Memory B cell (primary cell): ENCODE measurements at regions not wholly inside any gene's neighbourhood (a gene's known extent, or its start where the extent isn't known, plus 50 kb on each side); places are given as distances from the start of the nearest gene placed in this dataset.

Experiments used
- ATAC-seq: fragments of 150-1000 bp; cut with Tn5 transposase; 2 replicates; pipeline ENCODE4 v1.10.0; 2021; ENCODE audit warnings: low read depth, mild to moderate bottlenecking, moderate library complexity
- DNase-seq, 2 donors: peaks; one replicate each; pipeline ENCODE4 v3.0.0; 2022; ENCODE audit warnings: low spot score in 2 of 2
- H3K27ac Mint-ChIP-seq: one replicate; pipeline ENCODE4 v1.8.0; 2022; ENCODE audit warnings: mild to moderate bottlenecking, moderate library complexity, mixed read lengths
- H3K27me3 Mint-ChIP-seq: one replicate; pipeline ENCODE4 v1.8.0; 2022; ENCODE audit warnings: mixed read lengths
- H3K36me3 Mint-ChIP-seq: one replicate; pipeline ENCODE4 v1.8.0; 2022; ENCODE audit warnings: mild to moderate bottlenecking, mixed read lengths
- H3K4me1 Mint-ChIP-seq: one replicate; pipeline ENCODE4 v1.8.0; 2022; ENCODE audit warnings: mixed read lengths
- H3K4me3 Mint-ChIP-seq: one replicate; pipeline ENCODE4 v1.8.0; 2022; ENCODE audit warnings: mild to moderate bottlenecking, moderate library complexity, mixed read lengths
- H3K9me3 Mint-ChIP-seq: one replicate; pipeline ENCODE4 v1.8.0; 2022; ENCODE audit warnings: mixed read lengths

DNA sequence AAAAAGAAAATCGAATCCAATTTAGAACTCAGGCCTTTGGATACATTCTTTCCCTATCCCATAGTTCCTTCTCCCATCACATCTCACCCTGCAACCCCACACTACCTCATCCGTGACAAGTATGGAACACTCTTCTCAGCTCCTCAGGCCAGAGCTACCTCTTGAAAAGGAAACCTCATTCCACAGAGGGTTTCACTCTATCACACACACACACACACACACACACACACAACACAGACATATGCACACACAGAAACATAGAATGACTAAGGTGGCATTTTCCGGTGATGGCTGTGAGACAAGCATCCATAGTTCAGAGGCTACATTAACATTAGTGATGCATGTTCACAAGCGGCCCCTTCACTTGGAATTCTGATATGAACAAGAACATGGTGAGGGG, 122.0 kb upstream of the HES1 start:
- DNase-seq (no peak), ATAC-seq (no peak)
- no peaks in the 10 kb centered on the region for H3K27me3 Mint-ChIP-seq
- H3K4me3 Mint-ChIP-seq: no peak overlapping the region
- H3K4me1 Mint-ChIP-seq: peaks cover 3% of the 10 kb centered on the region
- H3K9me3 Mint-ChIP-seq: no peaks in the 10 kb centered on the region
- H3K27ac Mint-ChIP-seq: no peak overlapping the region
- no peaks in the 10 kb centered on the region for H3K36me3 Mint-ChIP-seq

DNA sequence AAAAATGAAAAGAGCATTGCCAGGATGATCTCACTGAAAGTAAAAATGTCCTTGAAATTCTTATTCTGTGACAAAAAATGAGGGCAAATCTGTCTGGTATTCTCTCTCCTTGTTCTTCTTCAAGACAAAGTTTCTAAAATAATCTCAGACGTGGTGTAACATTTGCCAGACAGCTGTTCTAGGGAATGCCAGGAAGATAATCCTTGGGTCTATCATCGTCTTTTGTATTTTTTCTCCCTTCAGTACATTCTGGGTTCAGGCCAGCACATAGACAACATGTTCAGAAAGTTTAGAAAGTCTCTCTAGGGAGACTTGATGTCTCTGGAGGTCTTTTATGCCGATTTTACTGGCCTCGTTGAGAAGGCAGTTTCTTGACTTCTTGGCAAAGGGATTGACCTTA, 121.2 kb upstream of the HES1 start:
- Mint-ChIP-seq H3K4me3 (no peak overlapping the region), H3K4me1 (peaks cover 3% of the 10 kb centered on the region), H3K36me3 (no peaks in the 10 kb centered on the region), H3K27me3 (no peaks in the 10 kb centered on the region), H3K27ac (no peak overlapping the region), H3K9me3 (no peaks in the 10 kb centered on the region)
- ATAC-seq (no peak), DNase-seq (no peak)

DNA sequence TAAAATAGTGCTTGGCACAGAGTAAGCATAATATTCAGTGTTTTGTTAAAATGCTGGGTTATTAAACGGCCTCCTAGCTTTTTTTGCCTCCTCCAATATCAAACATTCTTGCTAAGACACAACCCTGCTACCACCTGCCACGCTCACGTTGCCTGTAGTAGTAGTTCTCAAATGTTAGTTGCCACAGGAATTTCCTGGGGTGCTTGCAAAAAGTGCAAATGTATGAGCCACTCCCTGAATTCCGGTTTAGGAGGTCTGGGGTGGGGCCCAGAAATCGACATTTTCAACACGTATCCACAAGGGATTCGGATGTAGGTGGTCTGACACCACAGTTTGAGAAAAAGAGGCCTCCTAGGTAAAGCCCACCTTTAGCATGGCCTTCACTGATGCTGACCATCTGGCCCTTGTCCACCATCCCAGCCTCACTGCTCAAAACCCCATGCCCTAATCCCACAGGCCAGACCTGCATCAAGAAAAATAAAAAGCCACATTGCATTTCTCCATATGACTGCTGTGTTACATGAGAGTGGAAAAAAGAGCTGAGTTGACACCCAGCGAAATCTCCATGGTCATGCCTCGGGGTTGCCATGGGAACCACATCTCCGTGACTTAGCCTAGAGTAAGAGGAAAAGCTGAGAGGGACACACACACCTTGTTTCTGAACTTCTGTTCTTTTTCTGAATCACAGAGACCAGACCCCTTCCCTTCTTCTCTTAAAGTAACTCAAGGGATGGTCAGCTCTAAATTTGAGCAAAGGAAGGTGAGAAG, 116.4 kb upstream of the HES1 start:
- Mint-ChIP-seq H3K36me3 (no peaks in the 10 kb centered on the region), H3K27ac (no peak overlapping the region), H3K9me3 (no peaks in the 10 kb centered on the region), H3K4me3 (no peak overlapping the region), H3K27me3 (peaks cover 3% of the 10 kb centered on the region), H3K4me1 (peaks cover 6% of the 10 kb centered on the region)
- ATAC-seq (no peak), DNase-seq (no peak)

DNA sequence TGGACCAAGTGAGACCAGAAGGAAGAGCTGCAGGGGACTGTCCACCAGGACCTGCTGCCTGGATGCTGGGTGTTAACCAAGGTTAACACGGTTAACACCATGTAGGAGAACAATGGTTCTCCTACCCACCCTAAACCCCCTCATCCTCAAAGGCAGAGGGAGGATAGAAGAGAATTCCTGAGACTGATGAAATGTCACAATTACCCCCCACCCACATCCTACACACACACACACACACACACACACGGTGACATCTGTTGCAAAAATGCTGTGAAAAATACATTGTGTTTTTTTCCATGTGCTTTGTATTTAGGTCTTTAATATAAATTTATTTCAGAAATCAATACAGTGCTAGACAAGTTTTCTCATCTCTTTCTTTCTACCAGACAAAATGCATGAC, 113.9 kb upstream of the HES1 start:
- no peak for DNase-seq
- Mint-ChIP-seq H3K36me3 (no peaks in the 10 kb centered on the region), H3K27me3 (peaks cover 8% of the 10 kb centered on the region), H3K4me1 (peaks cover 9% of the 10 kb centered on the region), H3K4me3 (no peak overlapping the region), H3K9me3 (no peaks in the 10 kb centered on the region), H3K27ac (no peak overlapping the region)
- ATAC-seq: no peak

DNA sequence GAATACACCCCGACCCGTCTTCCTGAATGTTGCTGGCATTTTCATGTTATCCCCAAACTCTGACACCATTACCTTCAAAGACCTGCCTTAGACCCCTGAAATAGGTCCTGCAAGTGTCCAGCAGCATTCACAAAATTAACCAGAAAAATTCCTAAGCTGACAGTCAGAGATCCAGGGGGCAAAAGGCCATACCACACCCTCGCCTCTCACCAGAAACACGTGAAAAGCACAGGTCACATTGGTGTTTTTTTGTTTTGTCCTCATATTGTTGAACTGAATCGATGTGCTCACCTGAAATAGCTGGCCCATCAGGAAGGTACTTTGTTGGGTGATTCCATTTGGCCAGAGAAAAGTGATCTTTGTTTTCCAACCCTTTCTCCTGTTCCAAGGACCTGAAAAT, 113.1 kb upstream of the HES1 start:
- Mint-ChIP-seq H3K4me1 (peaks cover 9% of the 10 kb centered on the region), H3K9me3 (no peaks in the 10 kb centered on the region), H3K4me3 (no peak overlapping the region), H3K36me3 (no peaks in the 10 kb centered on the region), H3K27ac (no peak overlapping the region), H3K27me3 (peaks cover 8% of the 10 kb centered on the region)
- no peak for ATAC-seq
- no peak for DNase-seq

DNA sequence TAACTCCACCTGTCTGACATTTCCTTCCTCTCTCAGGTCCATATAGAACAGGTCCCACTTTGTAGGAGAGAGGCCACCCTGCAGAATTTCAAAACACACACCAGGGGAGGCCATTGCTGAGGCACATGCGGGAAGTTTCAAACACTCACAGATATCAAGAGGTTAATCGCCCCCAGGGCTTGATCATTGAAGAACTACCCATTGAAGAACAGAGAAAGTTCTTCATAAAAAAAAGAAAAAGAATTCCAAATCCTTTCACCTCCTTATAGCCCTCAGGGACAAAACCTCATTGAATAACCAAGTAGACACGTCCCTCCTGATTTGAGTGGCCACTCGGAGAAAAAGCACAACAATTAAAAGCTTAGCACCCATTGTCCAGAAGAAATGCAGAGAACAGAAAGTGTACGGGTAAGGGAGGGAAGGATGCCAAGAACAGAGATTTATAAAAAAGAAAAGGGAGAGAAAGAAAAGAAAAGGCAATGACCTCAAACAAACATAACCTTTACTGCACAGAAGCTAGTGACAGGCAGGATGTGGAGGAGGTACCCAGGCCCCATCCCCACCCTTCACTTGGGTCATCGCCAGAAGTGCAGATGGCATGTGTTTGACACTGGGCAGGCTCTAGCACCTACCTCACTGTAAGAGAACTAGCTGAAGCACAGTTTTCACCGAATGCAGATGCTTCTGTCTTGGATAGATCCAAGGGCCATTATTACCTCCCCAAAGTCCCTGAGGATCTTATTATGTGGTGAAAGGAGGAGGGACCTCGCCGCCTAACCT, 112.3 kb upstream of the HES1 start:
- Mint-ChIP-seq H3K36me3 (no peaks in the 10 kb centered on the region), H3K27ac (peak overlapping the region; percentile 15), H3K27me3 (peaks cover 8% of the 10 kb centered on the region), H3K4me3 (no peak overlapping the region), H3K4me1 (peaks cover 12% of the 10 kb centered on the region), H3K9me3 (no peaks in the 10 kb centered on the region)
- DNase-seq: no peak
- no peak for ATAC-seq

DNA sequence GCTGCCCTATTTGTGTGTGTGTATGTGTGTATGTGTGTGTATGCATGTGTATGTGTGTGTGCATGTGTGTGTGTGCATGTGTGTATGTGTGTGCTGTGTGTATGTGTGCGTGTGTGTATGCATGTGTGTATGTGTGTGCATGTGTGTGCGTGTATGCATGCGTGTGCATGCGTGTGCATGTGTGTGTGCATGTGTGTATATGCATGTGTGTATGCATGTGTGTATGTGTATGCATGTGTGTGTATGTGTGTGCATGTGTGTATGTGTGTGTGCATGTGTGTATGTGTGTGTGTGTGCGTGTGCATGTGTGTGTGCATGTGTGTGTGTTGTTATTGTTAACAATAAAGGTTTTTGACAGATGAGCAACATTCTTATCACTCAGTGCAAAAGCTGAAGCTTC, 110.8 kb upstream of the HES1 start:
- DNase-seq (no peak), ATAC-seq (no peak)
- Mint-ChIP-seq H3K36me3 (no peaks in the 10 kb centered on the region), H3K4me3 (no peak overlapping the region), H3K27me3 (peaks cover 8% of the 10 kb centered on the region), H3K4me1 (peaks cover 17% of the 10 kb centered on the region), H3K9me3 (no peaks in the 10 kb centered on the region), H3K27ac (no peak overlapping the region)

DNA sequence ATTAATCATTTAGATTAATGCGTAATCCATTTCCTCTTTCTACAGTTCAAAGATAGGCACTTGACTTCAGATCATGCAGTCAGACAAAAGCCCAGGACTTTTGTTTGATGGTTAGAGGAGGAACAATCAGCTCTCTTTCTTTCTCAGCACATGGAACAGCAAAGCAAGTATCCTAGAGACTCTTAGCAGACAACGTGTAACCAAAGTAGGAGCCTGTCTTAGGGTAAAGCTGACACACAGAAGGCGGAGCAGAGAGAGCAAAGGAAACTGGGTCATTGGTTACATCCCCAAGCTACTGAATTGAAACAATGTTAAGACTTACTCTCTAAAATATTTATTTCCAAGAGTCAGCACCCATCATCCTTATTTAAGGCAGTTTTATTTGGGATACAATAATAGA, 110.0 kb upstream of the HES1 start:
- H3K4me1 Mint-ChIP-seq: peaks cover 17% of the 10 kb centered on the region
- no peak overlapping the region for H3K4me3 Mint-ChIP-seq
- ATAC-seq: no peak
- no peaks in the 10 kb centered on the region for H3K36me3 Mint-ChIP-seq
- H3K27me3 Mint-ChIP-seq: peaks cover 7% of the 10 kb centered on the region
- H3K27ac Mint-ChIP-seq: no peak overlapping the region
- no peak for DNase-seq
- H3K9me3 Mint-ChIP-seq: no peaks in the 10 kb centered on the region

DNA sequence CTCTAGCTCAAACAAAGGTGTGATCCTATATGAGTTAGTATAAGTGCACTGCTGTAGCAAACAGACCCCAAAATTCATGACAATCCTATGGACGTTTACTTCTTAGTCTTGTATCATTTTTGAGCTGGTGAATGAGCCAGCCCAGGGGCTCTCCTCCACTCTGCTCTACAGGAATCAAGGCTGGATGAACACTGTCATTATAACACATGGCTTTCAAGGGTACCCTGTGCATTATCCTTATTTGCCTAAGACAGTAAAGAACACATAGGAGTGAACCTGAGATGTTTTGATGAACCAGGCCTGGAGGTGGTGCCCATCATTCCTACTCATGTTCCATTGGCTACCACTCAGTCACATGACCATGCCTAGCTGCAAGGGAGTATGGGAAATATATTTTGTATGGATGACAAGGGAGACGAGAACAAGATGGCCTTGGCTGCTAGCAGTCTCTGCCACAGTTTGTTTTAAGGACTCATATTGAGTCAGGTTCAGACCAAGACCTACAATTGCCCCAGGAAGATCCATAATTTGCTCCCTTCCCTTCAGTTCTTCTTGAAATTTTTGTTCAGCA, 107.4 kb upstream of the HES1 start:
- ATAC-seq (peak; percentile 65), DNase-seq (no peak)
- Mint-ChIP-seq H3K4me3 (no peak overlapping the region), H3K36me3 (no peaks in the 10 kb centered on the region), H3K4me1 (peaks cover 30% of the 10 kb centered on the region), H3K9me3 (no peaks in the 10 kb centered on the region), H3K27ac (no peak overlapping the region), H3K27me3 (peaks cover 5% of the 10 kb centered on the region)

DNA sequence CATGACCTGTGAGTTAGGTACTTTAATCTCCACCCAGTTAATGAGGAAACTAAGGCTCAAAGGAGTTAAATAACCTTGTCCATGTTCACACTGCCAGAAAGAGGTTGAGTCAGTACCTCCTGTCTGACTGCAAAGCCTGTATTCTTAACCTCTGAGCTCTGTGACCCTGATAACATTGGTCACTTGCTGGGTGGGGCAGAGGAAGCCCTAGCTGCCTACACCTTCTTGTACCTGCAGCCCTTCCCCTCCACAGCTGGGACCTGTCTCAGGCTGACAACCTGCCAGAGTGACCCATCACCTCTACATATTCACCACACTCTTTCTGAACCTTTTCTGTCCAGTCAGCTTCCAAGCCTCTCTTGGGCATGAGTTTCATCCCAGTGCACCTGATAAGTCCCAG, 106.1 kb upstream of the HES1 start:
- Mint-ChIP-seq H3K9me3 (no peaks in the 10 kb centered on the region), H3K4me3 (no peak overlapping the region), H3K27me3 (peaks cover 5% of the 10 kb centered on the region), H3K27ac (no peak overlapping the region), H3K36me3 (no peaks in the 10 kb centered on the region), H3K4me1 (peaks cover 40% of the 10 kb centered on the region)
- DNase-seq (no peak), ATAC-seq (no peak)

DNA sequence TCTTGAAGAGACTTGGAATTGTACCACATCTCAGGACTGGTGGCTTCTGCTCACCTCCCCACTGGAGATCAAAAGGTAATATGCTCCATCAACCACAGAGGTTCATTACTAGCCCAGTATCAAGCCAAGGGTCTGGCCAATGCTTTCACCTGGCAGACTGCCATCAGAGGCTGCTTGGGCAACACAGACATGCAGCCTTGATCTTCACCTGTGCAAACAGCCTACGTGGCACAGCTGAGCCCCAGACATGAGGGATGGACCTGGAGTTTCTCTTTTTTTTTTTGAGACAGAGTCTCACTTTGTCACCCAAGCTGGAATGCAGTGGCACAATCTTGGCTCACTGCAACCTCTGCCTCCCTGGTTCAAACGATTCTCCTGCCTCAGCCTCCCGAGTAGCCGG, 105.6 kb upstream of the HES1 start:
- no peaks in the 10 kb centered on the region for H3K9me3 Mint-ChIP-seq
- peaks cover 2% of the 10 kb centered on the region for H3K27me3 Mint-ChIP-seq
- H3K27ac Mint-ChIP-seq: no peak overlapping the region
- H3K4me1 Mint-ChIP-seq: peaks cover 38% of the 10 kb centered on the region
- H3K4me3 Mint-ChIP-seq: no peak overlapping the region
- H3K36me3 Mint-ChIP-seq: no peaks in the 10 kb centered on the region
- ATAC-seq (no peak), DNase-seq (no peak)

DNA sequence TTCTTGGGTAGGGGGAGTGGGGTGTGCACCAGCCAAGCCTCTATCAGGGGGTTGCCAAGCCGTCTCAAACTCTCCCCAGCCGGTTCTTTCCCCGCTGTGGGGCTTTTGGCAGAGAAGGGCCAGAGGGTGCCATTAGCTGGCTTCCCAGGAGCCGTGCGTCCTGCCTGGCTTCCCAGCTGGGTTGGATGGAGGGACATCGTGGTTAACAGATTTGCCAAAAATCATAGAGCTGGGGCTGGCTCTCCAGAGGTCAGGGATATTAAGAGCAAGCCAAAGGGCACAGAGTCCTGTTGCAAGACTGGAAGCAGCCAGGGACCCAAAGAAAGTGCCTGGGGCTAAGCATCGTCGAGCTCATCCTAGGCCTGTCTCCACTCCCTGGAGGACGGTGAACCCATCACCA, 104.6 kb upstream of the HES1 start:
- no peak for ATAC-seq
- no peaks in the 10 kb centered on the region for H3K9me3 Mint-ChIP-seq
- H3K4me3 Mint-ChIP-seq: no peak overlapping the region
- peaks cover under 1% of the 10 kb centered on the region for H3K27me3 Mint-ChIP-seq
- H3K27ac Mint-ChIP-seq: no peak overlapping the region
- DNase-seq: no peak
- H3K4me1 Mint-ChIP-seq: peaks cover 46% of the 10 kb centered on the region
- no peaks in the 10 kb centered on the region for H3K36me3 Mint-ChIP-seq

DNA sequence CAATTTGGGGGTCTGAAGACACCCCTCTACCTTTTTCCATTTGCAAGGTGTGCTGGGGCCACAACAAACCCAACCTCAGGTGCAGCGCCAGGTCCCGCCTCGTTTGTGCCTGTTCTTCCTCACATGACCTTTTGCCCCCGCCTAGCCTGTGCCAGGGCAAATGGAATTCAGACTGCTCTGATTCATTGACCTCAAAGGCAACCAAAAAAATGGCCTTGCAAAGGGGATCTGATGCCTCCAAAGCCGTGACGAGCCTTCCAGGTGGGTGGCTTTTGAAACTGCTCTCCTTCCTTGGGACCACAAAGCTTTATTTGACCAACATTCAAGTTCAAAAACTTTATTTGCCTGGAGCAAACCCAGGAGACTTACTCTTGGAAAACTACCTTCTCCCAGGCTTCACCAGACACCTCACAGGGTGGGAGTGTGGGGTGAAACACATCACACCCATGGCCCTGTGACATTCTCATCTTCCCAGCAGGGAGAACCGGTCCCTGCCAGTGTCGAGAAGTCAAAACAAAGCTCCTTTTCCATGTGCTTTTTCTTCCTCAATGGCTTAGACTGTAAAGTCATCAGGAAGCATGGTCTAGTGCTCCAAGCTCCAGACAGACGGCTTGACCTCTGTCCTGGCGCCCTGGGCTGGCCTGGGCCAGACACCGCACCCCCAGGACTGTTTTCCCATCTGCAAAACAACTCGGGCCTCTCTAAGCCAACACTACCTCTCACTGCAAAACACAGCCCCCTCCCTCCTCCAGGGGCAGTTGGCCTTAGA, 103.9 kb upstream of the HES1 start:
- DNase-seq: no peak
- ATAC-seq: no peak
- Mint-ChIP-seq H3K36me3 (no peaks in the 10 kb centered on the region), H3K27me3 (no peaks in the 10 kb centered on the region), H3K27ac (no peak overlapping the region), H3K9me3 (no peaks in the 10 kb centered on the region), H3K4me1 (peaks cover 50% of the 10 kb centered on the region), H3K4me3 (peak overlapping the region; percentile 41)

DNA sequence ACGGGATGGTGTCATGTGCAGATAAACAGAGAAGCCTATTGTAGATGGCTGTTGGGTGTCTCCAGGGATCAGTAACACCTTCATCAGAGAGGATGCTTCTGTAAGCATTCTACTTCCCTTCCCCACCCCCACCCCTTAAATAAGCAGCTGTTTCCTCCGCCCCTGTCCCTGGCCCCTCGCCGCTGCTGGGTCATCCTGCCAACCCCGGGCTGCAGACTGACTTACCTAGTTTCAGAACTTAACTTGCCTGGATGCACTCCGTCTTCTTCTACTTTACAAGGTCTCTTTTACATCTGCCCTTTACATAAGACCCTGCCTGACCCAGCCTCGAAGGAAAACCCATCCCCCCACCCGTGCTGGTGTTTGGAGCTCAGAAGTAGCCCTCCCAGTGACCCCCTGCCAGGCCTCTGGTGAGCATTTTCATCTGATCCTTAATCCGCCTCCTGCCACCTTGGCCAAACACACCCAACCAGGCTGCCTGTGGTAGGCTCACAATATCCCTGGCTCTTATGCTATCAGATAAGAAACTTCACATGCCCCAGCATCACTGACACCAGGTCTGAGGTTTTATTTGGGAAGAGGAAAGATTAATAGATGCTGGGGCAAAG, 103.0 kb upstream of the HES1 start:
- Mint-ChIP-seq H3K9me3 (no peaks in the 10 kb centered on the region), H3K4me1 (peaks cover 50% of the 10 kb centered on the region), H3K36me3 (no peaks in the 10 kb centered on the region), H3K27me3 (no peaks in the 10 kb centered on the region), H3K4me3 (peak overlapping the region; percentile 41), H3K27ac (no peak overlapping the region)
- ATAC-seq (peak; percentile 77), DNase-seq (no peak)
